HEK293 (cell line): ENCODE measurements at regions not wholly inside any gene's neighbourhood (a gene's known extent, or its start where the extent isn't known, plus 50 kb on each side); places are given as distances from the start of the nearest gene placed in this dataset.

Experiments
- CTCF ChIA-PET: fragments of 350-600 bp; formaldehyde crosslinking; extraction: SDS; loops from one replicate; lab custom pipeline; 2021; ENCODE audit warnings: antibody characterized with exemption; lab: Yijun Ruan, JAX
- POLR2A ChIA-PET: fragments of 300-600 bp; formaldehyde crosslinking; extraction: SDS; loops from one replicate; lab custom pipeline; 2020; ENCODE audit warnings: antibody characterized with exemption, inconsistent platforms; lab: Yijun Ruan, JAX
- H3K27ac ChIP-seq: fragments of 200-500 bp; sonication (Bioruptor generic); 2 replicates; pipeline ENCODE4 v1.5.1; 2014; ENCODE audit warnings: low read depth, low read length, control low read depth, inconsistent platforms; ENCODE audit errors: extremely low read depth
- H3K36me3 ChIP-seq, 2 experiments: fragments of 200-500 bp in 1 of 2; sonication (Bioruptor generic) in 1 of 2; 1 replicate in 1 of 2; 2 replicates in 1 of 2; pipeline ENCODE4 v1.5.1; 2014 to 2017; ENCODE audit warnings: inconsistent platforms in 2 of 2, low read length in 2 of 2; ENCODE audit not compliant: control insufficient read depth in 2 of 2, insufficient read depth in 1 of 2
- H3K4me1 ChIP-seq: fragments of 200-500 bp; sonication (Bioruptor generic); 2 replicates; pipeline ENCODE4 v1.5.1; 2014; ENCODE audit warnings: mild to moderate bottlenecking, low read length, inconsistent platforms; ENCODE audit not compliant: control insufficient read depth, insufficient read depth
- H3K4me3 ChIP-seq: 2 replicates; pipeline ENCODE4 v1.5.1; 2011; ENCODE audit warnings: low read depth, mild to moderate bottlenecking, control low read depth, low read length, moderate library complexity
- H3K9me3 ChIP-seq: fragments of 200-500 bp; sonication (Bioruptor generic); 2 replicates; pipeline ENCODE4 v1.5.1; 2014; ENCODE audit warnings: low read depth, low read length, inconsistent platforms; ENCODE audit not compliant: control insufficient read depth, insufficient read depth
- FEZF1 ChIP-seq: fragments of 450-650 bp; formaldehyde crosslinking; IDR thresholded peaks from 2 replicates; pipeline ENCODE4 v1.5.1; 2016; ENCODE audit warnings: missing biosample characterization, missing genetic modification characterization
- GLI4 ChIP-seq: fragments of 450-650 bp; formaldehyde crosslinking; IDR thresholded peaks from 2 replicates; pipeline ENCODE4 v1.5.1; 2016; ENCODE audit warnings: missing biosample characterization, missing genetic modification characterization
- GLIS2 ChIP-seq: fragments of 450-650 bp; formaldehyde crosslinking; IDR thresholded peaks from 2 replicates; pipeline ENCODE4 v1.5.1; 2016; ENCODE audit warnings: missing biosample characterization, missing genetic modification characterization
- PRDM2 ChIP-seq: fragments of 450-650 bp; formaldehyde crosslinking; IDR thresholded peaks from 2 replicates; pipeline ENCODE4 v1.5.1; 2016; ENCODE audit warnings: missing biosample characterization, missing genetic modification characterization, borderline replicate concordance
- SP3 ChIP-seq: fragments of 450-650 bp; formaldehyde crosslinking; IDR thresholded peaks from 2 replicates; pipeline ENCODE4 v1.5.1; 2016; ENCODE audit warnings: missing biosample characterization, missing genetic modification characterization
- ZIC2 ChIP-seq: fragments of 450-650 bp; formaldehyde crosslinking; IDR thresholded peaks from 2 replicates; pipeline ENCODE4 v1.5.1; 2016; ENCODE audit warnings: missing biosample characterization, missing genetic modification characterization
- ZNF133 ChIP-seq: fragments of 450-650 bp; formaldehyde crosslinking; IDR thresholded peaks from 2 replicates; pipeline ENCODE4 v1.5.1; 2016; ENCODE audit warnings: missing biosample characterization, missing genetic modification characterization
- ZNF214 ChIP-seq: fragments of 450-650 bp; formaldehyde crosslinking; IDR thresholded peaks from 2 replicates; pipeline ENCODE4 v1.5.1; 2017; ENCODE audit warnings: missing biosample characterization, mild to moderate bottlenecking, missing genetic modification characterization, borderline replicate concordance
- ZNF341 ChIP-seq: fragments of 450-650 bp; formaldehyde crosslinking; IDR thresholded peaks from 2 replicates; pipeline ENCODE4; 2016; ENCODE audit warnings: low read depth, missing biosample characterization, missing genetic modification characterization
- ZNF37A ChIP-seq: fragments of 450-650 bp; IDR thresholded peaks from 2 replicates; pipeline ENCODE4 v1.5.1; 2018; ENCODE audit warnings: missing biosample characterization, missing genetic modification characterization
- ZNF394 ChIP-seq: fragments of 450-650 bp; formaldehyde crosslinking; IDR thresholded peaks from 2 replicates; pipeline ENCODE4 v1.5.1; 2016; ENCODE audit warnings: missing biosample characterization, missing genetic modification characterization, mild to moderate bottlenecking, moderate library complexity, borderline replicate concordance
- ZNF433 ChIP-seq: fragments of 450-650 bp; formaldehyde crosslinking; IDR thresholded peaks from 2 replicates; pipeline ENCODE4 v1.5.1; 2016; ENCODE audit warnings: missing biosample characterization, missing genetic modification characterization, low read depth
- ZNF571 ChIP-seq: fragments of 450-650 bp; formaldehyde crosslinking; IDR thresholded peaks from 2 replicates; pipeline ENCODE4 v1.5.0; 2017; ENCODE audit warnings: missing biosample characterization, missing genetic modification characterization
- ZNF654 ChIP-seq: fragments of 450-650 bp; formaldehyde crosslinking; IDR thresholded peaks from 2 replicates; pipeline ENCODE4 v1.5.1; 2016; ENCODE audit warnings: low read depth, missing biosample characterization, missing genetic modification characterization
- ZNF658 ChIP-seq: fragments of 450-650 bp; formaldehyde crosslinking; IDR thresholded peaks from 2 replicates; pipeline ENCODE4; 2016; ENCODE audit warnings: missing biosample characterization, missing genetic modification characterization
- ZNF670 ChIP-seq: fragments of 450-650 bp; formaldehyde crosslinking; IDR thresholded peaks from 2 replicates; pipeline ENCODE4 v1.5.1; 2016; ENCODE audit warnings: missing biosample characterization, missing genetic modification characterization, low read depth
- ZNF747 ChIP-seq: fragments of 450-650 bp; formaldehyde crosslinking; IDR thresholded peaks from 2 replicates; pipeline ENCODE4 v1.5.1; 2016; ENCODE audit warnings: missing biosample characterization, missing genetic modification characterization
- ZNF791 ChIP-seq: fragments of 450-650 bp; formaldehyde crosslinking; IDR thresholded peaks from 2 replicates; pipeline ENCODE4 v1.5.1; 2016; ENCODE audit warnings: missing biosample characterization, missing genetic modification characterization
- ZSCAN16 ChIP-seq: fragments of 450-650 bp; formaldehyde crosslinking; IDR thresholded peaks from 2 replicates; pipeline ENCODE4 v1.5.1; 2016; ENCODE audit warnings: missing biosample characterization, missing genetic modification characterization
- TF ChIP-seq, protein P1 (sequence below): fragments of 450-650 bp; formaldehyde crosslinking; IDR thresholded peaks from 2 replicates; pipeline ENCODE4 v1.5.1; 2016; ENCODE audit warnings: missing biosample characterization, missing genetic modification characterization
- TF ChIP-seq, protein P2 (sequence below): fragments of 450-650 bp; formaldehyde crosslinking; IDR thresholded peaks from 2 replicates; pipeline ENCODE4 v1.5.1; 2016; ENCODE audit warnings: missing biosample characterization, missing genetic modification characterization
- TF ChIP-seq, protein P3 (sequence below): fragments of 450-650 bp; formaldehyde crosslinking; IDR thresholded peaks from 2 replicates; pipeline ENCODE4 v1.5.1; 2016; ENCODE audit warnings: missing biosample characterization, missing genetic modification characterization
- TF ChIP-seq, protein P4 (sequence below): fragments of 450-650 bp; formaldehyde crosslinking; IDR thresholded peaks from 2 replicates; pipeline ENCODE4 v1.5.1; 2016; ENCODE audit warnings: missing biosample characterization, missing genetic modification characterization, low read depth

DNA sequence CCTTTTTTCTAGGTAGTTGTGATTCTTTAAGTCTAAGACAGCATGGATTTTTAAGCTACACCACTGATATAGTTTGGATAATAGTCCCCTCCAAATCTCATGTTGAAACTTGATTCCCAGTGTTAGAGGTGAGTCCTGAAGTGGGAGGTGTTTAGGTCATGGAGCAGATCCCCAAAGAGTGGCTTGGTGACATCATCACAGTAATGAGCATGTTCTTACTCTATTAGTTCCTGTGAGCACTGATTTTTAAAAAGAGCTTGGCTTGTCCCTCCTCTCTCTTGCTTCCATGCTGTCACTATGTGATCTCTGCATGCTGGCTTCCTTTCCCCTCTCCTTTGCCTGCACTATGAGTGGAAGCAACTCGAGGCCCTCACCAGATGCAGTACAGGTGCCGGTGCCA, 115.5 kb downstream of the LEPR start (continued):
- TF ChIP-seq, protein P1, sequence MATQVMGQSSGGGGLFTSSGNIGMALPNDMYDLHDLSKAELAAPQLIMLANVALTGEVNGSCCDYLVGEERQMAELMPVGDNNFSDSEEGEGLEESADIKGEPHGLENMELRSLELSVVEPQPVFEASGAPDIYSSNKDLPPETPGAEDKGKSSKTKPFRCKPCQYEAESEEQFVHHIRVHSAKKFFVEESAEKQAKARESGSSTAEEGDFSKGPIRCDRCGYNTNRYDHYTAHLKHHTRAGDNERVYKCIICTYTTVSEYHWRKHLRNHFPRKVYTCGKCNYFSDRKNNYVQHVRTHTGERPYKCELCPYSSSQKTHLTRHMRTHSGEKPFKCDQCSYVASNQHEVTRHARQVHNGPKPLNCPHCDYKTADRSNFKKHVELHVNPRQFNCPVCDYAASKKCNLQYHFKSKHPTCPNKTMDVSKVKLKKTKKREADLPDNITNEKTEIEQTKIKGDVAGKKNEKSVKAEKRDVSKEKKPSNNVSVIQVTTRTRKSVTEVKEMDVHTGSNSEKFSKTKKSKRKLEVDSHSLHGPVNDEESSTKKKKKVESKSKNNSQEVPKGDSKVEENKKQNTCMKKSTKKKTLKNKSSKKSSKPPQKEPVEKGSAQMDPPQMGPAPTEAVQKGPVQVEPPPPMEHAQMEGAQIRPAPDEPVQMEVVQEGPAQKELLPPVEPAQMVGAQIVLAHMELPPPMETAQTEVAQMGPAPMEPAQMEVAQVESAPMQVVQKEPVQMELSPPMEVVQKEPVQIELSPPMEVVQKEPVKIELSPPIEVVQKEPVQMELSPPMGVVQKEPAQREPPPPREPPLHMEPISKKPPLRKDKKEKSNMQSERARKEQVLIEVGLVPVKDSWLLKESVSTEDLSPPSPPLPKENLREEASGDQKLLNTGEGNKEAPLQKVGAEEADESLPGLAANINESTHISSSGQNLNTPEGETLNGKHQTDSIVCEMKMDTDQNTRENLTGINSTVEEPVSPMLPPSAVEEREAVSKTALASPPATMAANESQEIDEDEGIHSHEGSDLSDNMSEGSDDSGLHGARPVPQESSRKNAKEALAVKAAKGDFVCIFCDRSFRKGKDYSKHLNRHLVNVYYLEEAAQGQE (tag by site-specific recombination), result no peak
- no peak for TF ChIP-seq ZNF37A (tag by site-specific recombination)
- TF ChIP-seq, protein P2, sequence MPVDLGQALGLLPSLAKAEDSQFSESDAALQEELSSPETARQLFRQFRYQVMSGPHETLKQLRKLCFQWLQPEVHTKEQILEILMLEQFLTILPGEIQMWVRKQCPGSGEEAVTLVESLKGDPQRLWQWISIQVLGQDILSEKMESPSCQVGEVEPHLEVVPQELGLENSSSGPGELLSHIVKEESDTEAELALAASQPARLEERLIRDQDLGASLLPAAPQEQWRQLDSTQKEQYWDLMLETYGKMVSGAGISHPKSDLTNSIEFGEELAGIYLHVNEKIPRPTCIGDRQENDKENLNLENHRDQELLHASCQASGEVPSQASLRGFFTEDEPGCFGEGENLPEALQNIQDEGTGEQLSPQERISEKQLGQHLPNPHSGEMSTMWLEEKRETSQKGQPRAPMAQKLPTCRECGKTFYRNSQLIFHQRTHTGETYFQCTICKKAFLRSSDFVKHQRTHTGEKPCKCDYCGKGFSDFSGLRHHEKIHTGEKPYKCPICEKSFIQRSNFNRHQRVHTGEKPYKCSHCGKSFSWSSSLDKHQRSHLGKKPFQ (tag by site-specific recombination), result no peak
- no peak for TF ChIP-seq ZNF791 (tag by site-specific recombination)
- no peak for TF ChIP-seq GLI4 (tag by site-specific recombination)
- TF ChIP-seq ZSCAN16 (tag by site-specific recombination), result no peak
- TF ChIP-seq ZNF433 (tag by site-specific recombination), result no peak
- TF ChIP-seq, all 188 proteins: peak for 15

DNA sequence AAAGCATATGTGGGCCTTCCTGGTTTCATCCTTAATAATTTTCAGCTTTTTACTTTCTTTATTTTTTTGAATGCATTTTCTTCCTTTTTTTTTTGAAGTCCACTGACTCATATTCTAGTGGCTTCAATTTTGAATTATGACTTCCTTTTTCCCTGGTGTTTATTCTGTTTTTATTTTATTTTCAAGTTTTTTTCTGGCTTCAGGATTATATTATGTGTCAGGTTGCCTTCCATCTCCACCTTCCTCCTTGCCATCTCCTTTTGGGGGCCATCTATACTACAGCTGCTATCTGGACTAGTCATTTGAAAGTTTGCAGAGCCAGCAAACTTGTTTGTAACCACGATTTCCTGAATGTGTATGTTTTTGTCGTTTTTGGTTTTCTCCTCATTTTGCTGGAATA, 117.6 kb downstream of the LEPR start:
- no peaks in the 10 kb centered on the region for H3K9me3 ChIP-seq
- H3K27ac ChIP-seq, result no peak overlapping the region
- no peak overlapping the region for H3K4me3 ChIP-seq
- POLR2A ChIA-PET, result no interaction called here
- H3K36me3 ChIP-seq, result no peaks in the 10 kb centered on the region
- H3K4me1 ChIP-seq, result no peaks in the 10 kb centered on the region
- CTCF ChIA-PET, result interaction anchor here (0.7 kb wide), 1 partner anchor 150 kb away, joined by 3 read pairs; no protein-coding TSS in a partner anchor
- TF ChIP-seq SP3 (tag by site-specific recombination), result no peak
- TF ChIP-seq ZNF747 (tag by site-specific recombination), result no peak
- TF ChIP-seq ZNF654 (tag by site-specific recombination), result no peak
- TF ChIP-seq ZIC2 (tag by site-specific recombination), result no peak
- no peak for TF ChIP-seq ZNF670
- TF ChIP-seq PRDM2, result no peak
- TF ChIP-seq, protein P3, sequence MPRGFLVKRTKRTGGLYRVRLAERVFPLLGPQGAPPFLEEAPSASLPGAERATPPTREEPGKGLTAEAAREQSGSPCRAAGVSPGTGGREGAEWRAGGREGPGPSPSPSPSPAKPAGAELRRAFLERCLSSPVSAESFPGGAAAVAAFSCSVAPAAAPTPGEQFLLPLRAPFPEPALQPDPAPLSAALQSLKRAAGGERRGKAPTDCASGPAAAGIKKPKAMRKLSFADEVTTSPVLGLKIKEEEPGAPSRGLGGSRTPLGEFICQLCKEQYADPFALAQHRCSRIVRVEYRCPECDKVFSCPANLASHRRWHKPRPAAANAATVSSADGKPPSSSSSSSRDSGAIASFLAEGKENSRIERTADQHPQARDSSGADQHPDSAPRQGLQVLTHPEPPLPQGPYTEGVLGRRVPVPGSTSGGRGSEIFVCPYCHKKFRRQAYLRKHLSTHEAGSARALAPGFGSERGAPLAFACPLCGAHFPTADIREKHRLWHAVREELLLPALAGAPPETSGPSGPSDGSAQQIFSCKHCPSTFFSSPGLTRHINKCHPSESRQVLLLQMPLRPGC (tag by site-specific recombination), result no peak
- TF ChIP-seq ZNF133 (tag by site-specific recombination), result no peak
- TF ChIP-seq ZNF341 (tag by site-specific recombination), result no peak
- TF ChIP-seq FEZF1 (tag by site-specific recombination), result no peak
- TF ChIP-seq, protein P4, sequence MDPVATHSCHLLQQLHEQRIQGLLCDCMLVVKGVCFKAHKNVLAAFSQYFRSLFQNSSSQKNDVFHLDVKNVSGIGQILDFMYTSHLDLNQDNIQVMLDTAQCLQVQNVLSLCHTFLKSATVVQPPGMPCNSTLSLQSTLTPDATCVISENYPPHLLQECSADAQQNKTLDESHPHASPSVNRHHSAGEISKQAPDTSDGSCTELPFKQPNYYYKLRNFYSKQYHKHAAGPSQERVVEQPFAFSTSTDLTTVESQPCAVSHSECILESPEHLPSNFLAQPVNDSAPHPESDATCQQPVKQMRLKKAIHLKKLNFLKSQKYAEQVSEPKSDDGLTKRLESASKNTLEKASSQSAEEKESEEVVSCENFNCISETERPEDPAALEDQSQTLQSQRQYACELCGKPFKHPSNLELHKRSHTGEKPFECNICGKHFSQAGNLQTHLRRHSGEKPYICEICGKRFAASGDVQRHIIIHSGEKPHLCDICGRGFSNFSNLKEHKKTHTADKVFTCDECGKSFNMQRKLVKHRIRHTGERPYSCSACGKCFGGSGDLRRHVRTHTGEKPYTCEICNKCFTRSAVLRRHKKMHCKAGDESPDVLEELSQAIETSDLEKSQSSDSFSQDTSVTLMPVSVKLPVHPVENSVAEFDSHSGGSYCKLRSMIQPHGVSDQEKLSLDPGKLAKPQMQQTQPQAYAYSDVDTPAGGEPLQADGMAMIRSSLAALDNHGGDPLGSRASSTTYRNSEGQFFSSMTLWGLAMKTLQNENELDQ (tag by site-specific recombination), result no peak
- no peak for TF ChIP-seq GLIS2 (tag by site-specific recombination)
- no peak for TF ChIP-seq ZNF394 (tag by site-specific recombination)
- TF ChIP-seq ZNF571 (tag by site-specific recombination), result no peak
- no peak for TF ChIP-seq ZNF214 (tag by site-specific recombination)
- TF ChIP-seq ZNF658 (tag by site-specific recombination), result no peak
